ENCODE measurements at regions not wholly inside any gene's neighbourhood (a gene's known extent, or its start where the extent isn't known, plus 50 kb on each side); places are given as distances from the start of the nearest gene placed in this dataset.

- TF ChIP-seq RERE (CRISPR knock-in tag; IDR thresholded peaks at IDR 0.05; ENCODE audit: low read depth) (no peak), KDM5A (IDR thresholded peaks at IDR 0.05; ENCODE audit: borderline replicate concordance, low read length) (no peak), NR0B2 (CRISPR knock-in tag; IDR thresholded peaks at IDR 0.05) (no peak), TEAD2 (CRISPR knock-in tag; IDR thresholded peaks at IDR 0.05) (no peak), ZNF672 (CRISPR knock-in tag; IDR thresholded peaks at IDR 0.05) (no peak), ZNF33A (CRISPR knock-in tag; IDR thresholded peaks at IDR 0.05; ENCODE audit: borderline replicate concordance) (no peak), KIAA2018 (CRISPR knock-in tag; IDR thresholded peaks at IDR 0.05; ENCODE audit: borderline replicate concordance) (no peak)
These were observed 78.6 kb downstream of the PCDH1 start (continued) for GRCh38 chr5:141799507-141800167.

All from HepG2 (cell line).